Keratinocyte (primary cell): ENCODE measurements at regions not wholly inside any gene's neighbourhood (a gene's known extent, or its start where the extent isn't known, plus 50 kb on each side); places are given as distances from the start of the nearest gene placed in this dataset.

ENCODE experiments used
- DNase-seq: peaks from one replicate; pipeline ENCODE4 v3.0.0-alpha.2; 2011; ENCODE audit warnings: low read depth, missing footprints, low spot score
- FAIRE-seq: peaks from 2 replicates; lab custom pipeline; 2011; peaks lifted over from hg19 to GRCh38; lab: Jason Lieb, UNC
- H2AFZ ChIP-seq: 2 replicates; pipeline ENCODE4 v1.6.0; 2012; ENCODE audit warnings: low read length, control low read depth, inconsistent platforms; ENCODE audit not compliant: control insufficient read depth
- H3K27ac ChIP-seq: 2 replicates; pipeline ENCODE4 v1.5.1; 2011; ENCODE audit warnings: low read length; ENCODE audit not compliant: control insufficient read depth, insufficient read depth
- H3K27me3 ChIP-seq: 3 replicates; pipeline ENCODE4 v1.6.0; 2011; ENCODE audit warnings: low read length; ENCODE audit not compliant: control insufficient read depth, insufficient read depth; ENCODE audit errors: extremely low read depth
- H3K36me3 ChIP-seq, 2 experiments: 2 replicates in 1 of 2; 3 replicates in 1 of 2; pipeline ENCODE4 v1.5.1; 2011; ENCODE audit warnings: low read length in 2 of 2, mild to moderate bottlenecking in 1 of 2; ENCODE audit not compliant: control insufficient read depth in 2 of 2, insufficient read depth in 2 of 2; ENCODE audit errors: extremely low read depth in 1 of 2
- H3K4me1 ChIP-seq: 3 replicates; pipeline ENCODE4 v1.5.1; 2011; ENCODE audit warnings: low read length; ENCODE audit not compliant: control insufficient read depth, insufficient read depth; ENCODE audit errors: extremely low read depth
- H3K4me2 ChIP-seq: 3 replicates; pipeline ENCODE4 v1.6.0; 2011; ENCODE audit warnings: low read depth, low read length; ENCODE audit not compliant: control insufficient read depth, insufficient read depth; ENCODE audit errors: extremely low read depth
- H3K4me3 ChIP-seq, 3 experiments: fragments of 200-600 bp in 1 of 3; sonication (generic) in 1 of 3; 2 replicates in 2 of 3; 3 replicates in 1 of 3; pipeline ENCODE4 v1.5.1; 2011 to 2016; ENCODE audit warnings: low read length in 3 of 3, mild to moderate bottlenecking in 3 of 3, control low read depth in 2 of 3, inconsistent platforms in 1 of 3, low read depth in 1 of 3, mixed read lengths in 1 of 3, mixed run types in 1 of 3, moderate library complexity in 1 of 3; ENCODE audit not compliant: control insufficient read depth in 2 of 3, insufficient read depth in 2 of 3; ENCODE audit errors: extremely low read depth in 1 of 3
- H3K79me2 ChIP-seq: 2 replicates; pipeline ENCODE4 v1.6.0; 2012; ENCODE audit warnings: low read length; ENCODE audit not compliant: control insufficient read depth, insufficient read depth
- H3K9ac ChIP-seq: 3 replicates; pipeline ENCODE4 v1.6.0; 2011; ENCODE audit warnings: low read length; ENCODE audit not compliant: control insufficient read depth, insufficient read depth; ENCODE audit errors: extremely low read depth
- H3K9me1 ChIP-seq: 3 replicates; pipeline ENCODE4 v1.6.0; 2011; ENCODE audit warnings: low read length; ENCODE audit not compliant: control insufficient read depth, insufficient read depth; ENCODE audit errors: extremely low read depth
- H3K9me3 ChIP-seq: 2 replicates; pipeline ENCODE4 v1.5.1; 2012; ENCODE audit warnings: low read depth, low read length; ENCODE audit not compliant: control insufficient read depth
- H4K20me1 ChIP-seq: 3 replicates; pipeline ENCODE4 v1.6.0; 2011; ENCODE audit warnings: low read length; ENCODE audit not compliant: control insufficient read depth, insufficient read depth; ENCODE audit errors: extremely low read depth
- EZH2 ChIP-seq: IDR thresholded peaks from one replicate; pipeline ENCODE4 v1.6.1; 2012; ENCODE audit warnings: inconsistent platforms, mild to moderate bottlenecking, low read length, moderate library complexity
- dilution Hi-C: fragments of 300-500 bp; cut with MboI; formaldehyde crosslinking; loops from one replicate; pipeline ENCODE4 v1.7.0; 2020; ENCODE audit warnings: low sequenced_read_pairs; ENCODE audit not compliant: extremely low pct_ligation_motif_present
- TF ChIP-seq, protein P1 (sequence below), 3 experiments: IDR thresholded peaks in 1 of 3; conservative IDR thresholded peaks in 1 of 3; optimal IDR thresholded peaks in 1 of 3; 2 replicates in 2 of 3; 3 replicates in 1 of 3; pipeline versions ENCODE3 to v1.5.1; 2011; ENCODE audit warnings: low read length in 3 of 3, mild to moderate bottlenecking in 3 of 3, moderate library complexity in 2 of 3, control low read depth in 1 of 3, inconsistent platforms in 1 of 3; ENCODE audit not compliant: insufficient read depth in 2 of 3; ENCODE audit errors: extremely low read depth in 1 of 3

DNA sequence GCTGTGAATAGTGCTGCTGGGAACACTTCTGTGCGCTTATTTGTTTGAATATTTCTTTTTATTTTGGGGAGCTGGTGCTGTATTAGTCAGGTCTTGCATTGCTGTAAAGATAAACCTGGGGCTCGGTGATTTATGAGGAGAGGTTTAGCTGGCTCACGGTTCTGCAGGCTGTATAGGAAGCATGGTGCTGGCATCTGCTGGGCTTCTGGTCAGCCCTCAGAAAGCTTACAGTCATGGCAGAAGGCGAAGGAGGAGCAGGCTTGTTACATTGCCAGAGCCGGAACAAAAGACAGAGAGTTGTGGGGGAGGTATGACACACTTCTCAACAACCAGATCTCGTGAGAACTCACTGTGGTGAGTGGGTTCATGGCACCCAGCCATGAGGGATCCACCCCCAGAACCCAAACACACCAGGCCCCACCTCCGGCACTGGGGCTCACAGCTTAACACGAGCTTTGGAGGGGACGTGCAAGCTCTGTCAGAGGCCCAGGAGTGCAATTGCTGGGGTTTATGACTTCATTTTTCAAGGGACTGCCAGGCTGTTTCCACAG lies 68.8 kb upstream of the GATA5 start:
- H3K9me1 ChIP-seq: no peaks in the 10 kb centered on the region
- no peaks in the 10 kb centered on the region for H3K79me2 ChIP-seq
- no peak overlapping the region for H3K9ac ChIP-seq
- FAIRE-seq (no peak), DNase-seq (no peak)
- no peaks in the 10 kb centered on the region for H3K4me1 ChIP-seq
- no peaks in the 10 kb centered on the region for H3K9me3 ChIP-seq
- no peak overlapping the region for H2AFZ ChIP-seq
- H3K36me3 ChIP-seq: no peaks in the 10 kb centered on the region
- peaks cover 40% of the 10 kb centered on the region for H3K27me3 ChIP-seq
- no peak overlapping the region for H3K27ac ChIP-seq
- H4K20me1 ChIP-seq: no peaks in the 10 kb centered on the region
- H3K4me2 ChIP-seq: no peak overlapping the region
- TF ChIP-seq EZH2: no peak
- TF ChIP-seq, protein P1, sequence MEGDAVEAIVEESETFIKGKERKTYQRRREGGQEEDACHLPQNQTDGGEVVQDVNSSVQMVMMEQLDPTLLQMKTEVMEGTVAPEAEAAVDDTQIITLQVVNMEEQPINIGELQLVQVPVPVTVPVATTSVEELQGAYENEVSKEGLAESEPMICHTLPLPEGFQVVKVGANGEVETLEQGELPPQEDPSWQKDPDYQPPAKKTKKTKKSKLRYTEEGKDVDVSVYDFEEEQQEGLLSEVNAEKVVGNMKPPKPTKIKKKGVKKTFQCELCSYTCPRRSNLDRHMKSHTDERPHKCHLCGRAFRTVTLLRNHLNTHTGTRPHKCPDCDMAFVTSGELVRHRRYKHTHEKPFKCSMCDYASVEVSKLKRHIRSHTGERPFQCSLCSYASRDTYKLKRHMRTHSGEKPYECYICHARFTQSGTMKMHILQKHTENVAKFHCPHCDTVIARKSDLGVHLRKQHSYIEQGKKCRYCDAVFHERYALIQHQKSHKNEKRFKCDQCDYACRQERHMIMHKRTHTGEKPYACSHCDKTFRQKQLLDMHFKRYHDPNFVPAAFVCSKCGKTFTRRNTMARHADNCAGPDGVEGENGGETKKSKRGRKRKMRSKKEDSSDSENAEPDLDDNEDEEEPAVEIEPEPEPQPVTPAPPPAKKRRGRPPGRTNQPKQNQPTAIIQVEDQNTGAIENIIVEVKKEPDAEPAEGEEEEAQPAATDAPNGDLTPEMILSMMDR (optimal IDR thresholded peaks at IDR 0.05 in 1 of 3, IDR thresholded peaks at IDR 0.05 in 1 of 3, conservative IDR thresholded peaks at IDR 0.05 in 1 of 3; ENCODE audit: extremely low read depth in 1 of 3, insufficient read depth in 2 of 3, low read length in 3 of 3): no peak
- H3K4me3 ChIP-seq: no peak overlapping the region
- dilution Hi-C loops: loop anchor here (25.0 kb wide), 1 partner anchor 107 kb away; the partner anchor contains the start of gene RBBP8NL

DNA sequence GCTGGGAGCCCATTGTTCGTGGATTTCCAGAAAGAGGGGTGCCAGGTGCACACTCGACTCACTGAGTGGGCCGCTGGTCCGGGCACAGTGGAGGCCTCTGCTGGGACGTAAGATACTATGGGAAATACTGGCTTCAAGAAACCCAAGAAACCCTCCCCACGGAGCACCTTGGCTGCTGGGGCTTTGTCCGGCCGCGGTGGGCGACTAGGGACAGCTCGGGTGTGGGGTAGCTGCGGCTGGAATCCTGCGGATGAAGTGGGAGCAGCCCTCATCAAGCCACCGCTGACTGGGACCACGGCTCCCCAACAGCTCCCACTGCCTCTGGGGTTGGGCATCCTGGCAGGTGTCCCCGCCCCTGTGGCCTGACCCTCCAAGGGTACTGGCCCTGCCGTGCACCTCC lies 69.5 kb upstream of the GATA5 start:
- H3K79me2 ChIP-seq: no peaks in the 10 kb centered on the region
- H3K9ac ChIP-seq: no peak overlapping the region
- dilution Hi-C loops: loop anchor here (25.0 kb wide), 1 partner anchor 108 kb away; the partner anchor contains the start of gene RBBP8NL
- FAIRE-seq (no peak), DNase-seq (no peak)
- no peaks in the 10 kb centered on the region for H3K9me3 ChIP-seq
- H3K4me3 ChIP-seq: no peak overlapping the region
- H2AFZ ChIP-seq: no peak overlapping the region
- no peaks in the 10 kb centered on the region for H4K20me1 ChIP-seq
- no peak overlapping the region for H3K4me2 ChIP-seq
- H3K36me3 ChIP-seq: no peaks in the 10 kb centered on the region
- H3K27me3 ChIP-seq: peaks cover 40% of the 10 kb centered on the region
- no peaks in the 10 kb centered on the region for H3K4me1 ChIP-seq
- H3K27ac ChIP-seq: no peak overlapping the region
- TF ChIP-seq EZH2: no peak
- TF ChIP-seq, protein P1 (optimal IDR thresholded peaks at IDR 0.05 in 1 of 3, IDR thresholded peaks at IDR 0.05 in 1 of 3, conservative IDR thresholded peaks at IDR 0.05 in 1 of 3; ENCODE audit: extremely low read depth in 1 of 3, insufficient read depth in 2 of 3, low read length in 3 of 3): no peak
- H3K9me1 ChIP-seq: no peaks in the 10 kb centered on the region
